H1 (cell line): ENCODE measurements at regions not wholly inside any gene's neighbourhood (a gene's known extent, or its start where the extent isn't known, plus 50 kb on each side); places are given as distances from the start of the nearest gene placed in this dataset.
A peak's percentile ranks its signal among the peaks of the same experiment; 100 is the strongest.

ENCODE experiments used
- MAX ChIP-seq: IDR thresholded peaks from 2 replicates; pipeline ENCODE4 v1.6.1; 2012; ENCODE audit warnings: inconsistent platforms

- peak; percentile 59 for TF ChIP-seq MAX
Observed at GRCh38 chr9:135343837-135344522, 135.6 kb upstream of the PPP1R26 start (continued).
